Hepatocyte (in vitro differentiated cells): ENCODE measurements at regions not wholly inside any gene's neighbourhood (a gene's known extent, or its start where the extent isn't known, plus 50 kb on each side); places are given as distances from the start of the nearest gene placed in this dataset.

Experiments
- DNase-seq: peaks from one replicate; pipeline ENCODE4 v3.0.0-alpha.2; 2016; ENCODE audit warnings: low spot score
- H2AFZ ChIP-seq: fragments of 200-600 bp; sonication (generic); 2 replicates; pipeline ENCODE4 v1.6.0; 2016; ENCODE audit warnings: antibody characterized with exemption, mild to moderate bottlenecking
- H3K27ac ChIP-seq: fragments of 200-600 bp; sonication (generic); 2 replicates; pipeline ENCODE4 v1.5.1; 2016; ENCODE audit warnings: mild to moderate bottlenecking
- H3K27me3 ChIP-seq: fragments of 200-600 bp; sonication (generic); 2 replicates; pipeline ENCODE4 v1.6.1; 2016
- H3K36me3 ChIP-seq: fragments of 200-600 bp; sonication (generic); replicated peaks from 2 replicates; pipeline ENCODE4 v1.5.1; 2016; ENCODE audit warnings: low read depth; ENCODE audit not compliant: insufficient read depth
- H3K4me1 ChIP-seq: fragments of 200-600 bp; sonication (generic); 2 replicates; pipeline ENCODE4 v1.5.1; 2016; ENCODE audit warnings: mild to moderate bottlenecking, moderate library complexity; ENCODE audit not compliant: insufficient read depth
- H3K4me2 ChIP-seq: fragments of 200-600 bp; sonication (generic); 2 replicates; pipeline ENCODE4 v1.6.0; 2016
- H3K4me3 ChIP-seq: fragments of 200-600 bp; sonication (generic); 2 replicates; pipeline ENCODE4 v1.5.1; 2016; ENCODE audit warnings: mild to moderate bottlenecking
- H3K79me2 ChIP-seq: fragments of 200-600 bp; sonication (generic); 2 replicates; pipeline ENCODE4 v1.6.0; 2017; ENCODE audit warnings: mild to moderate bottlenecking
- H3K9me2 ChIP-seq: fragments of 200-600 bp; sonication (generic); replicated peaks from 2 replicates; pipeline ENCODE4 v1.6.0; 2017; ENCODE audit warnings: mild to moderate bottlenecking; ENCODE audit not compliant: insufficient read depth
- H3K9me3 ChIP-seq: fragments of 200-600 bp; sonication (generic); 2 replicates; pipeline ENCODE4 v1.5.1; 2016; ENCODE audit warnings: low read depth, mild to moderate bottlenecking
- H4K20me1 ChIP-seq: fragments of 200-600 bp; sonication (generic); 2 replicates; pipeline ENCODE4 v1.6.0; 2016; ENCODE audit warnings: mild to moderate bottlenecking; ENCODE audit not compliant: insufficient read depth, poor library complexity, severe bottlenecking
- EZH2 ChIP-seq: fragments of 200-600 bp; sonication (generic); IDR thresholded peaks from 2 replicates; pipeline ENCODE4 v1.6.1; 2016; ENCODE audit warnings: antibody characterized with exemption, mild to moderate bottlenecking, borderline replicate concordance
- EZH2phosphoT487 ChIP-seq: fragments of 200-600 bp; sonication (generic); IDR thresholded peaks from one replicate; pipeline ENCODE4 v1.6.1; 2018; ENCODE audit warnings: antibody characterized with exemption, mild to moderate bottlenecking, low read depth, moderate library complexity; ENCODE audit not compliant: unreplicated experiment, severe bottlenecking
- WGBS: methylation state at CpG from one replicate; pipeline ENCODE4 v1.1.6; 2016; ENCODE audit warnings: low lambda C conversion rate; ENCODE audit errors: missing lambda C conversion rate; 5-methylcytosine and 5-hydroxymethylcytosine counted together
- TF ChIP-seq, protein P1 (sequence below): fragments of 200-600 bp; sonication (generic); IDR thresholded peaks from 2 replicates; pipeline ENCODE4 v1.5.1; 2016; ENCODE audit warnings: antibody characterized with exemption, mild to moderate bottlenecking; ENCODE audit not compliant: poor library complexity

DNA sequence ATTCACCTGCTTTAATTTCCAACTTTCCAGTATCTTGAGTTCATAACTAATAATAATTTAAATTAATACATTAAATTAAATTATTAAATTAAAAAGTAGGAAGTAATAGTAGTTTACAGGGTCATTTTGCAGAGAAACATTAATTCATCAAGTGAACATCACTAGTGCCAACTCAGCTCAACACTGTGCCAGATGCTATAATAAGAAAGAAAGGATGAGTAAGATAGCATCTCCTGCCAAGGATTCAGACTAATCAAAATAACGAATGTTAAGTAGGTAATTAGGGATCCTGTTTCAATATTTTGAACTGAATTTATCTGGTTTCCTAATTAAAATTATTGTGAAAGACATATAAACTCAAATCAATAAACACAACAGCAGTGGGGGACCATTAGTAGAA is 596.7 kb downstream of the SLC6A15 start:
- Histone ChIP-seq H3K27me3 (no peaks in the 10 kb centered on the region), H3K4me1 (no peaks in the 10 kb centered on the region), H3K9me3 (no peaks in the 10 kb centered on the region), H3K4me2 (no peak overlapping the region), H2AFZ (no peak overlapping the region), H3K36me3 (no peaks in the 10 kb centered on the region), H4K20me1 (no peaks in the 10 kb centered on the region), H3K27ac (no peak overlapping the region), H3K79me2 (no peaks in the 10 kb centered on the region), H3K9me2 (no peaks in the 10 kb centered on the region), H3K4me3 (no peak overlapping the region)
- no peak for TF ChIP-seq EZH2
- TF ChIP-seq, protein P1, sequence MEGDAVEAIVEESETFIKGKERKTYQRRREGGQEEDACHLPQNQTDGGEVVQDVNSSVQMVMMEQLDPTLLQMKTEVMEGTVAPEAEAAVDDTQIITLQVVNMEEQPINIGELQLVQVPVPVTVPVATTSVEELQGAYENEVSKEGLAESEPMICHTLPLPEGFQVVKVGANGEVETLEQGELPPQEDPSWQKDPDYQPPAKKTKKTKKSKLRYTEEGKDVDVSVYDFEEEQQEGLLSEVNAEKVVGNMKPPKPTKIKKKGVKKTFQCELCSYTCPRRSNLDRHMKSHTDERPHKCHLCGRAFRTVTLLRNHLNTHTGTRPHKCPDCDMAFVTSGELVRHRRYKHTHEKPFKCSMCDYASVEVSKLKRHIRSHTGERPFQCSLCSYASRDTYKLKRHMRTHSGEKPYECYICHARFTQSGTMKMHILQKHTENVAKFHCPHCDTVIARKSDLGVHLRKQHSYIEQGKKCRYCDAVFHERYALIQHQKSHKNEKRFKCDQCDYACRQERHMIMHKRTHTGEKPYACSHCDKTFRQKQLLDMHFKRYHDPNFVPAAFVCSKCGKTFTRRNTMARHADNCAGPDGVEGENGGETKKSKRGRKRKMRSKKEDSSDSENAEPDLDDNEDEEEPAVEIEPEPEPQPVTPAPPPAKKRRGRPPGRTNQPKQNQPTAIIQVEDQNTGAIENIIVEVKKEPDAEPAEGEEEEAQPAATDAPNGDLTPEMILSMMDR: no peak
- no peak for TF ChIP-seq EZH2phosphoT487
- no peak for DNase-seq
- WGBS: 73% methylated on average over 1 of the region's 1 CpG

DNA sequence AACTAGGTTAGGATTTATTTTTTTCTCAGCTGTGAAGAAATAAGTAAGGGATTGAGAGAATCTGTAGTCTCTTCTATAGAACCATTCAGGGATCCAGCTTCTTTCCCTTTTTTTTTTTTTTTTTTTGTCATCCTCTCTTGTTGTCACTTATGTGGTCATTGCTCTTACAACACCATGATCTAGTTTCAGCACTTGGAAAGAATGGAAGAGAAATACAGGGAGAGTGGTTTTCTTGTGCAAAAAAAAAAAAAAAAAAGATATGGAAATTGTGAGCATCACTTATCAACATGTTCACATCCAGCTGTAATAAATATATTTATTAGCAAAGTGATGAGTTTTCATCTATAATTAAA is 599.3 kb downstream of the SLC6A15 start:
- H3K4me1 ChIP-seq: no peaks in the 10 kb centered on the region
- H3K36me3 ChIP-seq: no peaks in the 10 kb centered on the region
- H3K27me3 ChIP-seq: no peaks in the 10 kb centered on the region
- TF ChIP-seq EZH2phosphoT487 (no peak), EZH2 (no peak)
- TF ChIP-seq, protein P1: no peak
- no peaks in the 10 kb centered on the region for H3K9me3 ChIP-seq
- H3K27ac ChIP-seq: no peak overlapping the region
- no peak overlapping the region for H3K4me2 ChIP-seq
- no peaks in the 10 kb centered on the region for H3K9me2 ChIP-seq
- no peak overlapping the region for H3K4me3 ChIP-seq
- DNase-seq: no peak
- no peaks in the 10 kb centered on the region for H3K79me2 ChIP-seq
- no peak overlapping the region for H2AFZ ChIP-seq
- no peaks in the 10 kb centered on the region for H4K20me1 ChIP-seq

DNA sequence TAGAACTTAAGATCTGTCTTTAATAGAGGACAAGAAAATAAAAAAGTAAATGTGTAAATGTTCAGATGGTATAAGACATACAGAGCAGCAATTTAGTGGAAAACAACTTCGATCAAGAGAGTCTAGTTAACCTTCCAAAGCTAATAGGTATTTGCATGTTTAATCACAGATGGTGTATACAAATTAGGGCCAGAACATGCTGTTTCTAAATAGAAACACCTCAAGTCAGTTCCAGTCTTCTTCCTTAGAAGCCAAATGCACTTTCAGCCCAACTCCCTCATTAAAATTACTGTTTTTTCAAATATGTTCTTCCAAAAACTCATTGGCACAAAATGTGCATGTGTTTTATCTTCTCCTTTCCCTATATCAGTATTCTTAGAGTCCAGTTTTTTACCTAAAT is 604.4 kb downstream of the SLC6A15 start:
- no peak overlapping the region for H2AFZ ChIP-seq
- H3K4me1 ChIP-seq: no peaks in the 10 kb centered on the region
- TF ChIP-seq EZH2phosphoT487 (no peak), EZH2 (no peak)
- TF ChIP-seq, protein P1: no peak
- no peak overlapping the region for H3K4me3 ChIP-seq
- H3K27me3 ChIP-seq: no peaks in the 10 kb centered on the region
- H3K9me3 ChIP-seq: no peaks in the 10 kb centered on the region
- no peaks in the 10 kb centered on the region for H3K36me3 ChIP-seq
- H3K9me2 ChIP-seq: no peaks in the 10 kb centered on the region
- H4K20me1 ChIP-seq: no peaks in the 10 kb centered on the region
- no peak overlapping the region for H3K27ac ChIP-seq
- DNase-seq: no peak
- no peak overlapping the region for H3K4me2 ChIP-seq
- H3K79me2 ChIP-seq: no peaks in the 10 kb centered on the region
- WGBS: 85% methylated on average over 1 of the region's 1 CpG

DNA sequence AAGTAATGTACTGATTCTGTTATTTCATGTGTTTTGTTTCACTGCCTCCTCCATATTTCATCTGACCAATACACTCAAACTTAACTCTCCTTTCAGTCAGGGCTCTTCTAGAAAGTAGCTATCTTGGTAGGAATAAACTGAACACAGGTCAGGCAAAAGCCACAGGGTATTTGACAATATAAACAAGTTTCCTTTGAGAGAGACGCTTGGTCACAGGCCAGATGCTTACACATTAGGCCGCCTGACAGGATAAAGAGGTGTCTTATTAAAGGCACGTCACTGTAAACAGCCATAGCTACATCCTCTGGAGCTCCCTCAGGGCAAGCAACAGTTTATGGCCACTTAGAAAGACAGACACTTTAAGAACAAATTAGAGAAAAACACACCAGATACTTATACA is 607.5 kb downstream of the SLC6A15 start:
- no peaks in the 10 kb centered on the region for H3K79me2 ChIP-seq
- no peaks in the 10 kb centered on the region for H3K9me2 ChIP-seq
- WGBS: 36% methylated on average over 3 of the region's 3 CpGs
- no peak overlapping the region for H3K27ac ChIP-seq
- H3K4me2 ChIP-seq: no peak overlapping the region
- no peaks in the 10 kb centered on the region for H3K4me1 ChIP-seq
- H2AFZ ChIP-seq: no peak overlapping the region
- no peaks in the 10 kb centered on the region for H3K27me3 ChIP-seq
- H3K4me3 ChIP-seq: no peak overlapping the region
- no peaks in the 10 kb centered on the region for H4K20me1 ChIP-seq
- TF ChIP-seq EZH2 (no peak), EZH2phosphoT487 (no peak)
- TF ChIP-seq, protein P1: no peak
- no peak for DNase-seq
- no peaks in the 10 kb centered on the region for H3K9me3 ChIP-seq
- no peaks in the 10 kb centered on the region for H3K36me3 ChIP-seq
